ENCODE measurements at regions not wholly inside any gene's neighbourhood (a gene's known extent, or its start where the extent isn't known, plus 50 kb on each side); places are given as distances from the start of the nearest gene placed in this dataset.

DNA sequence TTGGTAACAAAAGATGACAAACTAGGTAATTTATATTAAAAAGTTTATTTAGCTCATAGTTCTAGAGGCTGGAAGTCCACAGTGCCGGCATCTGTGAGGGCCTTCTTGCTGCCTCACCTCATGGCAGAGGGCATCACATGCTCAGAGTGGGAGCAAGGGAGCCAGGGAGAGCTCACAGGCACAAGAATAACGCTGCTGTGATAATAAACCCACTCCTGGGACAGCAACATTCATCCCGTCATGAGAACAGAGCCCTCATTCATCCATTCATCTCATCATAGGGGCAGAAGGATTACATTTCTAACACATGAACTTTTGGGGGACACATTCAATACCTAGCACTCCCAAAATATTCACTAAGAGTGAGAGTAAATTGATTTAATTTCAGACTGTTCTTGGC, 170.6 kb upstream of the AKR1E2 start:
- H3K27ac ChIP-seq (ENCODE audit: extremely low read depth, low read depth, low read length), result no peak overlapping the region
- in situ Hi-C loops (cut with MboI) (no loop called here), intact Hi-C loops (cut with micrococcal nuclease) (loop anchor here (5.0 to 10.0 kb wide), 4 partner anchors 112 to 1458 kb away; no protein-coding TSS in a partner anchor)
- no peak for FAIRE-seq
- ATAC-seq, result no peak
- ChIA-PET POLR2A (no interaction called here), CTCF (ENCODE audit: low intra/inter-chr PET ratio) (interaction anchor here (2.0 kb wide), 1 partner anchor 1458 kb away, joined by 4 read pairs; no protein-coding TSS in a partner anchor)
- H4K20me1 ChIP-seq (replicated peaks; ENCODE audit: control insufficient read depth, insufficient read depth, low read length), result no peaks in the 10 kb centered on the region
- H3K27me3 ChIP-seq (ENCODE audit: control insufficient read depth in 2 of 2, insufficient read depth in 2 of 2, low read length in 2 of 2), result peaks cover 0 to 6% of the 10 kb centered on the region in 2 experiments; a peak in 2 of 5 replicates
- H2AFZ ChIP-seq (ENCODE audit: low read depth, low read length), result no peak overlapping the region
- H3K4me2 ChIP-seq (ENCODE audit: insufficient read depth, low read length), result no peak overlapping the region
- no peaks in the 10 kb centered on the region for H3K9me1 ChIP-seq (ENCODE audit: control insufficient read depth, insufficient read depth, low read length)
- no peaks in the 10 kb centered on the region for H3K9me3 ChIP-seq (replicated peaks; ENCODE audit: control insufficient read depth, insufficient read depth, low read depth, low read length)
- H3K79me2 ChIP-seq (ENCODE audit: control insufficient read depth, insufficient read depth, low read length), result no peaks in the 10 kb centered on the region
- 3% methylated on average over 3 of the region's 3 CpGs for WGBS (ENCODE audit: insufficient coverage, low coverage, missing lambda C conversion rate)
- no TSS peak for BruUV-seq (replicated peaks)
- DNase-seq (ENCODE audit: extremely low read depth in 1 of 4, low spot score in 3 of 4), result no peak
- H3K4me1 ChIP-seq (replicated peaks in 1 of 2; ENCODE audit: control insufficient read depth in 2 of 2, insufficient read depth in 2 of 2, low read length in 2 of 2), result no peaks in the 10 kb centered on the region
- no peaks in the 10 kb centered on the region for H3K36me3 ChIP-seq (ENCODE audit: control insufficient read depth, insufficient read depth, low read length)
- no peak overlapping the region for H3K4me3 ChIP-seq
- no peak overlapping the region for H3K9ac ChIP-seq (ENCODE audit: insufficient read depth in 1 of 2, low read depth in 2 of 2, low read length in 2 of 2)
- no peak for TF ChIP-seq HOXB6 (CRISPR knock-in tag; IDR thresholded peaks at IDR 0.05; ENCODE audit: borderline replicate concordance)
- no peak for TF ChIP-seq THRAP3 (IDR thresholded peaks at IDR 0.05; ENCODE audit: borderline replicate concordance)
- TF ChIP-seq FOXJ2 (tag; IDR thresholded peaks at IDR 0.05), result no peak
- no peak for TF ChIP-seq CCNT2 (IDR thresholded peaks at IDR 0.05; ENCODE audit: borderline replicate concordance, extremely low read depth, insufficient read length, low read depth, low read length)
- TF ChIP-seq NFE2 (IDR thresholded peaks at IDR 0.05; ENCODE audit: low read depth), result no peak
- TF ChIP-seq, protein P1, sequence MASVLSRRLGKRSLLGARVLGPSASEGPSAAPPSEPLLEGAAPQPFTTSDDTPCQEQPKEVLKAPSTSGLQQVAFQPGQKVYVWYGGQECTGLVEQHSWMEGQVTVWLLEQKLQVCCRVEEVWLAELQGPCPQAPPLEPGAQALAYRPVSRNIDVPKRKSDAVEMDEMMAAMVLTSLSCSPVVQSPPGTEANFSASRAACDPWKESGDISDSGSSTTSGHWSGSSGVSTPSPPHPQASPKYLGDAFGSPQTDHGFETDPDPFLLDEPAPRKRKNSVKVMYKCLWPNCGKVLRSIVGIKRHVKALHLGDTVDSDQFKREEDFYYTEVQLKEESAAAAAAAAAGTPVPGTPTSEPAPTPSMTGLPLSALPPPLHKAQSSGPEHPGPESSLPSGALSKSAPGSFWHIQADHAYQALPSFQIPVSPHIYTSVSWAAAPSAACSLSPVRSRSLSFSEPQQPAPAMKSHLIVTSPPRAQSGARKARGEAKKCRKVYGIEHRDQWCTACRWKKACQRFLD (CRISPR knock-in tag; IDR thresholded peaks at IDR 0.05), result no peak
- TF ChIP-seq GABPA (tag; conservative IDR thresholded peaks at IDR 0.05; ENCODE audit: low read depth), result no peak
- TF ChIP-seq, protein P2, sequence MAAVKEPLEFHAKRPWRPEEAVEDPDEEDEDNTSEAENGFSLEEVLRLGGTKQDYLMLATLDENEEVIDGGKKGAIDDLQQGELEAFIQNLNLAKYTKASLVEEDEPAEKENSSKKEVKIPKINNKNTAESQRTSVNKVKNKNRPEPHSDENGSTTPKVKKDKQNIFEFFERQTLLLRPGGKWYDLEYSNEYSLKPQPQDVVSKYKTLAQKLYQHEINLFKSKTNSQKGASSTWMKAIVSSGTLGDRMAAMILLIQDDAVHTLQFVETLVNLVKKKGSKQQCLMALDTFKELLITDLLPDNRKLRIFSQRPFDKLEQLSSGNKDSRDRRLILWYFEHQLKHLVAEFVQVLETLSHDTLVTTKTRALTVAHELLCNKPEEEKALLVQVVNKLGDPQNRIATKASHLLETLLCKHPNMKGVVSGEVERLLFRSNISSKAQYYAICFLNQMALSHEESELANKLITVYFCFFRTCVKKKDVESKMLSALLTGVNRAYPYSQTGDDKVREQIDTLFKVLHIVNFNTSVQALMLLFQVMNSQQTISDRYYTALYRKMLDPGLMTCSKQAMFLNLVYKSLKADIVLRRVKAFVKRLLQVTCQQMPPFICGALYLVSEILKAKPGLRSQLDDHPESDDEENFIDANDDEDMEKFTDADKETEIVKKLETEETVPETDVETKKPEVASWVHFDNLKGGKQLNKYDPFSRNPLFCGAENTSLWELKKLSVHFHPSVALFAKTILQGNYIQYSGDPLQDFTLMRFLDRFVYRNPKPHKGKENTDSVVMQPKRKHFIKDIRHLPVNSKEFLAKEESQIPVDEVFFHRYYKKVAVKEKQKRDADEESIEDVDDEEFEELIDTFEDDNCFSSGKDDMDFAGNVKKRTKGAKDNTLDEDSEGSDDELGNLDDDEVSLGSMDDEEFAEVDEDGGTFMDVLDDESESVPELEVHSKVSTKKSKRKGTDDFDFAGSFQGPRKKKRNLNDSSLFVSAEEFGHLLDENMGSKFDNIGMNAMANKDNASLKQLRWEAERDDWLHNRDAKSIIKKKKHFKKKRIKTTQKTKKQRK (IDR thresholded peaks at IDR 0.05; ENCODE audit: borderline replicate concordance, low read depth, low read length), result no peak
- TF ChIP-seq NFYB (IDR thresholded peaks at IDR 0.05; ENCODE audit: extremely low read depth, insufficient read length), result no peak
- no peak for TF ChIP-seq TAF7 (tag; IDR thresholded peaks at IDR 0.05)
- no peak for TF ChIP-seq SP2 (IDR thresholded peaks at IDR 0.05; ENCODE audit: extremely low read depth, low read depth, low read length, poor library complexity, severe bottlenecking)
- no peak for TF ChIP-seq TEAD4 (IDR thresholded peaks at IDR 0.05; ENCODE audit: low read length)
- TF ChIP-seq TEAD4 (CRISPR knock-in tag; IDR thresholded peaks at IDR 0.05; ENCODE audit: borderline replicate concordance), result no peak
- no peak for TF ChIP-seq RNF2 (IDR thresholded peaks at IDR 0.05)
- no peak for TF ChIP-seq ZKSCAN3 (CRISPR knock-in tag; IDR thresholded peaks at IDR 0.05)
- TF ChIP-seq RBM15 (IDR thresholded peaks at IDR 0.05; ENCODE audit: insufficient read depth, low read length), result no peak
- TF ChIP-seq SP1 (CRISPR knock-in tag; IDR thresholded peaks at IDR 0.05), result no peak
- TF ChIP-seq C11orf30 (IDR thresholded peaks at IDR 0.05; ENCODE audit: low read depth), result no peak
- TF ChIP-seq BHLHE40 (IDR thresholded peaks at IDR 0.05; ENCODE audit: low read length), result no peak
- no peak for TF ChIP-seq SPI1 (IDR thresholded peaks at IDR 0.05; ENCODE audit: borderline replicate concordance, low read depth, low read length)

All from K562 (cell line).